DMS79 (cell line): ENCODE measurements at regions not wholly inside any gene's neighbourhood (a gene's known extent, or its start where the extent isn't known, plus 50 kb on each side); places are given as distances from the start of the nearest gene placed in this dataset.

ENCODE experiments used
- DNase-seq: peaks from one replicate; lab custom pipeline; 2025; lab: John Stamatoyannopoulos, UW

GRCh38 chr21:31566064-31566463, 93.4 kb upstream of the SOD1 start:
- no peak for DNase-seq

GRCh38 chr21:31564439-31564838, 95.1 kb upstream of the SOD1 start:
- DNase-seq = no peak

GRCh38 chr21:31560479-31560878, 99.0 kb upstream of the SOD1 start:
- DNase-seq = no peak

- peak; percentile 97 for DNase-seq
Observed at GRCh38 chr21:31559368-31560119, 99.9 kb upstream of the SOD1 start.

GRCh38 chr21:31558962-31559367, 100.5 kb upstream of the SOD1 start:
- DNase-seq = peak; percentile 93

- DNase-seq = peak; percentile 56
Observed at GRCh38 chr21:31558189-31558961, 101.1 kb upstream of the SOD1 start.

GRCh38 chr21:31557421-31558188, 101.9 kb upstream of the SOD1 start:
- peak; percentile 25 for DNase-seq

GRCh38 chr21:31556662-31557061, 102.8 kb upstream of the SOD1 start:
- no peak for DNase-seq

GRCh38 chr21:31555741-31556191, 103.7 kb upstream of the SOD1 start:
- no peak for DNase-seq

- no peak for DNase-seq
Observed at GRCh38 chr21:31554511-31555022, 104.9 kb upstream of the SOD1 start.

- no peak for DNase-seq
Observed at GRCh38 chr21:31553926-31554325, 105.6 kb upstream of the SOD1 start.

GRCh38 chr21:31553461-31553860, 106.0 kb upstream of the SOD1 start:
- no peak for DNase-seq

- no peak for DNase-seq
Observed at GRCh38 chr21:31552826-31553225, 106.7 kb upstream of the SOD1 start.

- DNase-seq = no peak
Observed at GRCh38 chr21:31550070-31550469, 109.4 kb upstream of the SOD1 start.

- no peak for DNase-seq
Observed at GRCh38 chr21:31548688-31549087, 110.8 kb upstream of the SOD1 start.

- no peak for DNase-seq
Observed at GRCh38 chr21:31546443-31547170, 112.9 kb upstream of the SOD1 start.

- DNase-seq = no peak
Observed at GRCh38 chr21:31545036-31545435, 114.5 kb upstream of the SOD1 start.

GRCh38 chr21:31543191-31543590, 116.3 kb upstream of the SOD1 start:
- no peak for DNase-seq

GRCh38 chr21:31538816-31539215, 120.7 kb upstream of the SOD1 start:
- peak; percentile 20 for DNase-seq

- no peak for DNase-seq
Observed at GRCh38 chr21:31537872-31538576, 121.5 kb upstream of the SOD1 start.

- no peak for DNase-seq
Observed at GRCh38 chr21:31536138-31536537, 123.4 kb upstream of the SOD1 start.
